ENCODE measurements at regions not wholly inside any gene's neighbourhood (a gene's known extent, or its start where the extent isn't known, plus 50 kb on each side); places are given as distances from the start of the nearest gene placed in this dataset.

DNA sequence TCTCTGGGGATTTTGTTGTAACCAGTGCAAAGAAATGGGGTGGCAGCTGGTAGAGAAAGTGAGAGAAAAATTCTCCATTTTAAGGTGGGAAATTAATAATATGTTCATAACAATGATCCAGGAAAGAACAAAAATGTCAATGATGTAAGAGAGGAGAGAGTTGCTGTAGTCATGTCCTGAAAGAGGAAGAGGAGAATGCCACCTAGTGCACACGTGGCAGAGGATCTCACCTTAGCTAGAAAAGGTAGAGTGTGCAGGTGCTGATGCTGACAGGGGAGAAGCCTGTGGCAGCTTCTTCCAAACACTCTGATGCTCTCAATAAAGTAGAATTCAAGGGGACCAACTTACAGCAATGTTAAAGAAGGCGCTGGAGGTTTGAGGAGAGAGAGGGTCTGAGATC is 282.9 kb upstream of the PKDCC start:
- DNase-seq (ENCODE audit: low read depth, low spot score), result no peak

GRCh38 chr2:41768310-41768709 is 279.5 kb upstream of the PKDCC start:
- DNase-seq (ENCODE audit: low read depth, low spot score), result no peak

DNA sequence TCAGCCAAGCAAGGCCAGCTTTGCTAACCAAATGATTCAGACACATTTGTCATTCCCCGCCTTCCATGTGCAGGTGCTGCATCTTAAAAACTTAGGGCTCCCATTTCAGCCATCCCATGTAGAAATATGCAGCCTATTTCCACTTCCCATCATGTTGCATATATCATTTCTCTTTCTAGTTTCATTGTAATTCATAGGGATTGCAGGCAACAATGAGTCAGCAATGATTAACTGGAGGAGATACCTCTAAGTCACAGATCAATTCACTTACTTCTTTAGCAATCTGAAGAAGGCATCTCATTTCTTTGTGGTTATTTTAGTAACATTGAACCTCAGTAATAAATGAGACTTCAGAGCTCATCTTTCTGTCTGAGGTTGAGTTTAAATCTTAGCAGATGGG is 276.1 kb upstream of the PKDCC start:
- no peak for DNase-seq (ENCODE audit: low read depth, low spot score)

DNA sequence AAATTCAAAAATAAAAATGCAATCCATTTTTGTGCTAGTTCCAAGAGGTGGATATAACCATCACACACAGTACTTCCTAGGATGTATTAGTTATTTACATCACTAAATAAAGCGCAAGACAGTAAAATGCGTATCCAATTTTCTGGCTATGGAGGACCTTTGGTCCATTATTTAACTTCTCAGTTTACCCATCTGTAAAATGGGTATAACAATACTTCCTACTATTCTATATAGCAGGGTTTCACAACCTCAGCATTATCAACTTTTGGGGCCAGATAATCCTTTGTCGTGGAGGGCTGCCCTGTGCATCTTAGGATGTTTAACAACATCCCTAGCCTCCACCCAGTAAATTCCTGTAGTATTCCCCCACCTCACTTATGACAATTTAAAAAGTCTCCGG is 275.1 kb upstream of the PKDCC start:
- no peak for DNase-seq (ENCODE audit: low read depth, low spot score)

DNA sequence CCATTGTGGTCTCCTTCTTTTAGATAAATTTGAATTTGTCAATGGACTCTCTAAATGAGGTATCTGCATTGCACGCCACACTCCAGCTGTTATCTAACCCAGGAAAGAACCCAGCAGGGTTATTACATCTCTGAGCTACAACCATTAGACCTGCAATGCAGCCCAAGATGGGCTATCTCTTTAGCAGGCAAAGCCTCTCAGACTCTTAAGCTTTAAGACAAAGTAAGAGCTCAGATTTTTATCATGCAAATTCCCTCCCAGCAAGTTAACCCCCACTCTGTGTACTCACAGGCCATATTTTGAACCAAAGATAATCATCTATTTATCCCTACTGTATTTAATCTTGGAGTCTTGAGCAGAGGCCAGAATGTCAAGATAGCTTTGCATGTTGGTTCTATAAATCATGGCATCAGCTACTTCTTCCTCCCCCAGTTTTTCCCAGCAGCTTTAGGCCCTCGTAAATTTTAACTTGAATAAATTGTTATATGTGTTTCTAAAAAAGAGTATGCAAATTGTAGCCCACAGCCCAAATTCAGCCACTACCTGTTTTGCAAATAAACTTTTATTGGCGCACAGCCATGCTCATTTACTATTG is 273.7 kb upstream of the PKDCC start:
- no peak for DNase-seq (ENCODE audit: low read depth, low spot score)

DNA sequence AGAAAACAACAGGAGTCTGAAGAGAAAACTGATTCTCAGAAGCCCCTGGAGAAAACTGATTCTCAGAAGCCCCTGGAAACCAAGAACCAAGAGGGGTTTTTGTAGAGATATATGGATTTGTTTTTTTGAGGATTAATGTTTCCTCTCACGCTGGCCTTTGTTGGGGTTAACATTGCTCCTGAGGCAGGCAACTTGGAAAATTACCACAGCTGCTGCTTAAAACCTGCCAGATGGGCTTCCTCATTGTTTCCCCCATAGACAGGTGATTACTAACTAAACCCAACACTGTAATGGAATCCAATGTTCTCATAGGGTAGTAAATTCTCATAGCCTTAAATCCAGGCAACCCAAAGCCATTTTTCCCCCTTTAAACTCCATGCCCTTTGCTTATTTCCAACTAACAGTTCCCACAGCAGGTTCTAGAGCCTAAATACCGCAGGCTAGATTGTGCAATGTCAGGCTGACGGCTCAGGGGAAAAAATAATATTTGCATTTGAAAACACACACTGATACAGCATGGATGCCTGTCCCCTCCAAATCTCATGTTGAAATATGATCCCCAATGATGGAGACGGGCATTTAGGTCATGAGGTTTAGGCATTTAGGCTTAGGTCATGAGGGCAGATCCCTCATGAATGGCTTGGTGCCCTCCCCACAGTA is 272.3 kb upstream of the PKDCC start:
- DNase-seq (ENCODE audit: low read depth, low spot score), result no peak

GRCh38 chr2:41779888-41780287 is 267.9 kb upstream of the PKDCC start:
- no peak for DNase-seq (ENCODE audit: low read depth, low spot score)

DNA sequence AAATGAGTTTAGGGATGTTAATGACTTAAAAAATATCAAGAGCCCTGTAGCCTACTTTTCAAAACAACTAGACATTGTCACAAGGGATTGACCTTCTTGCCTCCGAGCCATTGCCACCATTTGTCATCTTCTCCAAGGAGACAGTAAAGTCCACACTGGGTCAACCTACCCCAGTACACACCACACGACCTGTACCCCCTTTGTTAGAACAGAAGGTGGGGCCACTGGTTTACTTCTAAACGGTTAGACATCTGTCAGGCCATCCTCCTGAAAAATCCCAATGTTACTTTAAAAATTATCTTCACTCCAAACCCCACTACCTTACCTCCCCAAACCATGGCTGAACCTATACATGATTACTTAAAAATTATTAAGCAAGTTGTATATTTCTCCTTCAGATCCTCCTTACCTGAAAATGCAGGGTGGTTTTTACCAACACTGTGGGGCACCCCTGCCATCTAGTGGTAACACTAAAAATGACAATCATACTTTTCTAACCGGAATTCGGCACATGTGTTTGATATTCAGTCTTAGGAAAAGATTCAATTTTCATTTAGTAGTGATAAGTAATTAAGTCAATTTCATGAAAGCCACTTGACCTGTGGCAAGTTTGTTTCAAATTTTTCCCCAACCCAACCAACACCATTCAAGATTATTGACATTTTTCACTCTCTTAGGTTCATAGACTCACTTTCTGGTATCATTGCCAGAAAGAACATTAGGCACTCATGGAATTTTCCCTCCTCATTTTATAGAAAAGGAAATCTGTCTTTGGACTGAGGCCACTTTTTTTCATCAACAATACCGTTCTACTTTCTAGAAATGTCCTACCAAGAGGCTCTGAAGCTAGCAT is 265.3 kb upstream of the PKDCC start:
- no peak for DNase-seq (ENCODE audit: low read depth, low spot score)

DNA sequence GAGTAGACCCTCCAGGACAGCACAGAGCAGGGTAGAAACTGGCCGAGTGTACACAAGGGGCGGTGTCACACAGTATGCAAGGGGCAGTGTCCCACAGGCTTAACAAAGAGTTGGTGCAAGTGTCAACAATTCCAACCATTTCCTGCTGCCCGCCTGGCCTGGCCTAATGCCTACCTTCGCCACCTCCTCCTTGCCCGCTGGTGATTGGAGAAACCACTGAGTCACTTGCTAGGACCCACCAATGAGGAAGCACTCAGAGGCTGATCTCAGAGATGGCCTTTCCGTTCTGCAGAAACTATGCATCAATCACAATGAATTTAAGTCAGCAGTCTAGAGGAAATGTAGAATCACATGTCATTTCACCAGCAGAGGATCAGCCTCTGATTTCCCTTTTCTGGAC is 263.3 kb upstream of the PKDCC start:
- DNase-seq (ENCODE audit: low read depth, low spot score), result no peak

GRCh38 chr2:41785251-41786022 is 262.4 kb upstream of the PKDCC start:
- DNase-seq (ENCODE audit: low read depth, low spot score), result no peak

DNA sequence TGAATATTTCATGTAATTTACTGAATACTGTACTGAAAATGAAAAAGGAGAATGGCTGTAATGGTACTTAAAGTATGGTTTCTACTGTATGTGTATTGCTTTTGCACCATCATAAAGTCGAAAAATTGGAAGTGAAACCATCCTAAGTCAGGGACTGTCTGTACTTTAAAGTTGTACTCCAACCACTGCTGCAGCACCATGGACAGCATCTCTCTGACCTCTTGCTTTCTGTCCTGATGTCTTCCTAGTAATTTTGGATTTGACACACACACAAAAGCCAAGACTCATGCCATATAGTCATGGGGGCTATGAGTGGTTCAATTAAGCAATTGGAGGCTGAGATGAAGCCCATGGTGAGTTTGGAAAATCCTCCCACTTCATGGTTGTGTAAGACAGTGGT is 256.3 kb upstream of the PKDCC start:
- DNase-seq (ENCODE audit: low read depth, low spot score), result no peak

DNA sequence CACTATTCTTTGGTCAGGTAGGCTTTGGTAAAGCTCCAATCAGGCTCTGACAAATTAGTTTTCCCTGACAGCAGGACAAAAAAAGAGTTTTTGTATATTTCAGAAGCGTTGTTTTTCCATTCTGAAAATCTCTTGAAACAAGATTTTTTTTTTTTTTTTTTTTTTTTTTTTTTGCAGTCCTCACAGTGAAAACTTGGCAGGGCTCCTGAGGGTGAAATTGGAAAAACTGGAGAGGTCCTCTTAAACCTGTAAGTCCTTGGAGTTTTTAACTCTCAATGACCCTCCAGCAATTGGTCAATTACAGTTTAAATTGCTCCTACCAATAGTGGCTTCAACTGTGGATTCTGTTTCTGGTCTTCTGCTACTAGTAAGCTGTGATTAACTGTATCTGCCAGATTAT is 244.5 kb upstream of the PKDCC start:
- DNase-seq (ENCODE audit: low read depth, low spot score), result no peak

DNA sequence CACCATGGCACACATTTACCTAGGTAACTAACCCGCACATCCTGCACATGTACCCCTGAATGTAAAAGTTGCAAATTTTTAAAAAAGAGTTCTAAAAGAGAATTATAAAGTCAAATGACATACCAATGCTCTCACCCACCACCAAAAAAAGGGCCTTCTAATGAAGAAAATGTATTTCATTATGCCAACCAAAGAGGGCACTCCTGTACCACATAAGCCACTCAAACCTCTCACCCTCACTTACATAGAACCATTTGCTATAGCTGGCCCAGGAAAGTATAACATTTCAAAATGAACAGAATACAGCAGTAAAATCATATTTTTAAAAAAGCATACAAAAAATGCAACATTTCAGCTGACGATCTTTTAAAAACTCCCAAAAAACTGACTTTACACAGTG is 241.5 kb upstream of the PKDCC start:
- no peak for DNase-seq (ENCODE audit: low read depth, low spot score)

DNA sequence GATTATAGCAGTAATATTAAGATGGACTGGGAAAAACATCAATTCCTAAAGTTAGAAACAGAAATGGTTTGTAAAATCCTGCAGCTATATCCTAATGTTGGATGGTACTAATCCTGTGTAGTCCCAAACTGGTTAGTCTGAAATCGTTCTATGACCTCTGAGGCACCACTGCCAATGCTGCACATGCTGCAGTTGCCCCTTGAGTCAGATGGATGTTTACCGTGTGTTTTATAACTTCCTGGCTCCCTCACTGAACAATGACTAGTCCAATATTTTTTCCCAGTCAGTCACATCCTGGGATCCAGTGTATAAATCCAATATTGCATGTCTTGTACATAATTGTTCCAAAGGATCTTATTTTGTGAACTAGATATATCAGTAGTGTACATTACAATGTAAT is 226.7 kb upstream of the PKDCC start:
- DNase-seq (ENCODE audit: low read depth, low spot score), result no peak

- DNase-seq (ENCODE audit: low read depth, low spot score), result no peak
Observed at GRCh38 chr2:41826921-41827320, 220.9 kb upstream of the PKDCC start.

GRCh38 chr2:41827354-41827971 is 220.4 kb upstream of the PKDCC start:
- no peak for DNase-seq (ENCODE audit: low read depth, low spot score)

DNA sequence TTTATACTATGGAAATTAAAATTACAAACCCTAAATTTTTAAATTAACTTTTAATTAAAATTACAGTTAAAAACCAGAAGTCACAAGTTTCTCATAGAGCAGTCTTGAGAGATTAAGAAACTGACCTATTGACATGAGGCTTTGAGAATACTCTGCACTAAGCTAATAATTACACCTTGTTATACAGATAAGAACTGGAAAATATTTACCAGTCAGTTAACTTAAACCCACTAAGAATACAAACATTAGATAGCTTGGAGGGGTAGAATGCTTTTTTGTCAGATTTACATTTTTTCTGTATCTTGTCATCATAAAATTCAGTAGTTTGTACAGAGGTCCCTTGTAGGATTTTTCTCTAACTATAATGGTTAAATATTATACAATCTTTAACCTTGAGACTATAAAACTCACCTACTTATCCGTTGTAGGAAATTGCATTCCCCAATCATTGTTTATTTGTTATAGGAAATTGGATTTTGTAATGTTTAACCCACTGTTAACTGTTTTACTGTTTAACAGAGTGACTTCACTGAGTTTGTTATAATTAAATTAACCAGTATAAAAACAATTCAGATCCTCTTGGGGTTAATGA is 219.7 kb upstream of the PKDCC start:
- DNase-seq (ENCODE audit: low read depth, low spot score), result no peak

GRCh38 chr2:41829052-41829451 is 218.8 kb upstream of the PKDCC start:
- no peak for DNase-seq (ENCODE audit: low read depth, low spot score)

GRCh38 chr2:41830600-41830999 is 217.2 kb upstream of the PKDCC start:
- no peak for DNase-seq (ENCODE audit: low read depth, low spot score)

DNA sequence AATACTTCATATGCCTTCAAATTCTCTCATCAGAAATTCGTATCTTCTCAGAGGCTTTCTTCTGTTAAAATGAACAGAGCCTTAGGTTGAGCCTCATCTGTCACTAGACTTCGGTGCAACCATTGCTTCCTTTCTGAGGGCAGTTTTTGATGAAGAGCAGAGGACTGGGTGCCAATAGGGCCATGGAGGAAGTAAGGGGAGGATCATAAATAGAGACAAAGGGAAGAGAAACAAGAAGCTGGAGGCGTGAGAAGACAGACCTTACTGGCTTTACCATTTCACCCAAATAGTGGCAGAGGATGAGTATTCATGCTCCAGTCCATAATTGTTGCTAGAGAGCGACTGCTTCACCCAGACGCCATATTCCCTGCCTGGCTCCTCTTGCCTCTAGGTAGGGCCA is 215.6 kb upstream of the PKDCC start:
- DNase-seq (ENCODE audit: low read depth, low spot score), result no peak

GRCh38 chr2:41835401-41835800 is 212.4 kb upstream of the PKDCC start:
- no peak for DNase-seq (ENCODE audit: low read depth, low spot score)

All from iPS DF 19.7 (cell line).